KMS-11 (cell line): ENCODE measurements at regions not wholly inside any gene's neighbourhood (a gene's known extent, or its start where the extent isn't known, plus 50 kb on each side); places are given as distances from the start of the nearest gene placed in this dataset.

Source experiments
- H2AFZ ChIP-seq: fragments of 200-600 bp; sonication (generic); 2 replicates; pipeline ENCODE4 v1.6.1; 2016; ENCODE audit warnings: antibody characterized with exemption, mixed run types, low read depth
- H3K27ac ChIP-seq: fragments of 200-600 bp; sonication (generic); 2 replicates; pipeline ENCODE4 v1.6.1; 2016; ENCODE audit warnings: mild to moderate bottlenecking, mixed run types
- H3K27me3 ChIP-seq: fragments of 200-600 bp; sonication (generic); 2 replicates; pipeline ENCODE4 v1.6.1; 2017; ENCODE audit warnings: mild to moderate bottlenecking, low read depth, mixed run types, moderate library complexity; ENCODE audit not compliant: insufficient read depth
- H3K36me3 ChIP-seq: fragments of 200-600 bp; sonication (generic); 2 replicates; pipeline ENCODE4 v1.6.1; 2017; ENCODE audit warnings: mild to moderate bottlenecking, mixed run types; ENCODE audit not compliant: insufficient read depth
- H3K4me1 ChIP-seq: fragments of 200-600 bp; sonication (generic); 2 replicates; pipeline ENCODE4 v1.6.1; 2016; ENCODE audit warnings: mild to moderate bottlenecking, low read depth, mixed run types; ENCODE audit not compliant: poor library complexity, severe bottlenecking
- H3K4me2 ChIP-seq: fragments of 200-600 bp; sonication (generic); 2 replicates; pipeline ENCODE4 v1.7.0; 2016; ENCODE audit warnings: mild to moderate bottlenecking, mixed run types
- H3K4me3 ChIP-seq: fragments of 200-600 bp; sonication (generic); IDR thresholded peaks from 2 replicates; pipeline ENCODE4 v1.6.1; 2017; ENCODE audit warnings: low read depth, low read length, mixed read lengths; ENCODE audit not compliant: insufficient read depth
- H3K79me2 ChIP-seq: fragments of 200-600 bp; sonication (generic); 2 replicates; pipeline ENCODE4 v1.6.1; 2016; ENCODE audit warnings: low read depth, mixed run types; ENCODE audit not compliant: insufficient read depth
- H3K9ac ChIP-seq: fragments of 200-600 bp; sonication (generic); 2 replicates; pipeline ENCODE4 v1.6.1; 2016; ENCODE audit warnings: mild to moderate bottlenecking, mixed run types
- H4K20me1 ChIP-seq: fragments of 200-600 bp; sonication (generic); 2 replicates; pipeline ENCODE4 v1.6.1; 2016; ENCODE audit warnings: mild to moderate bottlenecking, mixed run types; ENCODE audit not compliant: insufficient read depth
- TF ChIP-seq, protein P1 (sequence below): fragments of 200-600 bp; sonication (generic); conservative IDR thresholded peaks from 2 replicates; pipeline ENCODE4 v1.6.1; 2017; ENCODE audit warnings: low read depth, mild to moderate bottlenecking, antibody characterized with exemption, low read length, moderate library complexity, mixed read lengths

DNA sequence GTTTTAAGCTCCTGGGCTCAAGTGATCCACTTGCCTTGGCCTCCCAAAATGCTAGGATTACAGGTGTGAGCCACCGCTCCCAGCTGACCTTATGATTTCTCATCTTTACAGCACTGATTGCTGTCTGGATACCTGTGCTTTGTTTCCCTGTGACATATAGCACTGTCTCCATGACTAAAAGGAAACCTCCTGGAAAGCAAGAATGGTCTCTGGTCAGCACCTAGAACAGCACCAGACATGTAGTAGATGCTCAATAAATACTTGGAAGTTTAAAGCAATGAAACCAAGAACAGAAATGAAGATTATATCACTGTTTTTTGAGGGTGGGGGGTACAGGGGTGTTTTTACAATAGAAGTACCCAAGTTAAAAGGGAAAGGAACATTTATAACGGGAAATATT lies 156.8 kb upstream of the ADAMTS9 start:
- Histone ChIP-seq H3K4me2 (no peak overlapping the region), H3K9ac (no peak overlapping the region), H2AFZ (no peak overlapping the region), H3K27me3 (no peaks in the 10 kb centered on the region), H3K4me1 (peaks cover 19% of the 10 kb centered on the region), H3K27ac (no peak overlapping the region), H3K79me2 (no peaks in the 10 kb centered on the region), H3K4me3 (no peak overlapping the region), H3K36me3 (no peaks in the 10 kb centered on the region), H4K20me1 (no peaks in the 10 kb centered on the region)
- TF ChIP-seq, protein P1, sequence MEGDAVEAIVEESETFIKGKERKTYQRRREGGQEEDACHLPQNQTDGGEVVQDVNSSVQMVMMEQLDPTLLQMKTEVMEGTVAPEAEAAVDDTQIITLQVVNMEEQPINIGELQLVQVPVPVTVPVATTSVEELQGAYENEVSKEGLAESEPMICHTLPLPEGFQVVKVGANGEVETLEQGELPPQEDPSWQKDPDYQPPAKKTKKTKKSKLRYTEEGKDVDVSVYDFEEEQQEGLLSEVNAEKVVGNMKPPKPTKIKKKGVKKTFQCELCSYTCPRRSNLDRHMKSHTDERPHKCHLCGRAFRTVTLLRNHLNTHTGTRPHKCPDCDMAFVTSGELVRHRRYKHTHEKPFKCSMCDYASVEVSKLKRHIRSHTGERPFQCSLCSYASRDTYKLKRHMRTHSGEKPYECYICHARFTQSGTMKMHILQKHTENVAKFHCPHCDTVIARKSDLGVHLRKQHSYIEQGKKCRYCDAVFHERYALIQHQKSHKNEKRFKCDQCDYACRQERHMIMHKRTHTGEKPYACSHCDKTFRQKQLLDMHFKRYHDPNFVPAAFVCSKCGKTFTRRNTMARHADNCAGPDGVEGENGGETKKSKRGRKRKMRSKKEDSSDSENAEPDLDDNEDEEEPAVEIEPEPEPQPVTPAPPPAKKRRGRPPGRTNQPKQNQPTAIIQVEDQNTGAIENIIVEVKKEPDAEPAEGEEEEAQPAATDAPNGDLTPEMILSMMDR, result no peak

DNA sequence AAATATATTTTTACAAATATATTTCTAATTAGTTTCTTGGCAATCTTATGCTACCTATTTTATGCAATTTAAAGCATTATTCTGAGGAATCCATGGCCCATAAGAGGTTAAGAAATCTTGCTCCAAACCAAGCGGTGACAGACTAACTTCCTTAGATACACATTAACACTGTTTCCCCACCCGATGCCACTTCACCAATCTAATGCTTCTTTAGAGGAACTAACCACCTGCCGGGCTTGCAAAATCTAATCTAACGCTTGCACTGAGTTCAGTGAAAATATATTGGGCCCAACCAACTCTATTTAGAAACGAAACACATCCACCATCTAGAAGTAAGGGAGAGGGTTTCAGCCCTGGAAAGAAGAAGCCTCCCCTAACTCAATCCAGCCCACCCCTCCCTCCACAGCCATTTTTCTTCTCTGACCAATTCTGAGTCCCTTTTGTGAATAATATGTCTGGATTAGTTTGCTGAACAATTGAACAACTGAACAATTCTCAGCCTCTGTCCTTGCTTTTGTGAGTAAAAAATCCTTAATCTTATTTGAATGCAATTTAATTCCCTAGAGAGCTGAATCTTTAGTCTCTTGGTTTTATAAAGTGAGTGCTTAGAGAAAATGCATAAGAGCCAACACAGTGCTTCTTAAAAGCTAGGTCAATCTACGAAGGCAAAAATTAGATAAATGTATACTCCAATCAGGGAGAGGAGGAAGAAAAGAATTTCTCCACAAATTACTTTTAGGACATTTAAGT lies 150.4 kb upstream of the ADAMTS9 start:
- Histone ChIP-seq H3K4me3 (no peak overlapping the region), H3K27me3 (no peaks in the 10 kb centered on the region), H3K4me2 (no peak overlapping the region), H3K36me3 (no peaks in the 10 kb centered on the region), H4K20me1 (no peaks in the 10 kb centered on the region), H3K4me1 (peaks cover 18% of the 10 kb centered on the region), H3K27ac (no peak overlapping the region), H2AFZ (no peak overlapping the region), H3K9ac (no peak overlapping the region), H3K79me2 (no peaks in the 10 kb centered on the region)
- TF ChIP-seq, protein P1, result no peak

DNA sequence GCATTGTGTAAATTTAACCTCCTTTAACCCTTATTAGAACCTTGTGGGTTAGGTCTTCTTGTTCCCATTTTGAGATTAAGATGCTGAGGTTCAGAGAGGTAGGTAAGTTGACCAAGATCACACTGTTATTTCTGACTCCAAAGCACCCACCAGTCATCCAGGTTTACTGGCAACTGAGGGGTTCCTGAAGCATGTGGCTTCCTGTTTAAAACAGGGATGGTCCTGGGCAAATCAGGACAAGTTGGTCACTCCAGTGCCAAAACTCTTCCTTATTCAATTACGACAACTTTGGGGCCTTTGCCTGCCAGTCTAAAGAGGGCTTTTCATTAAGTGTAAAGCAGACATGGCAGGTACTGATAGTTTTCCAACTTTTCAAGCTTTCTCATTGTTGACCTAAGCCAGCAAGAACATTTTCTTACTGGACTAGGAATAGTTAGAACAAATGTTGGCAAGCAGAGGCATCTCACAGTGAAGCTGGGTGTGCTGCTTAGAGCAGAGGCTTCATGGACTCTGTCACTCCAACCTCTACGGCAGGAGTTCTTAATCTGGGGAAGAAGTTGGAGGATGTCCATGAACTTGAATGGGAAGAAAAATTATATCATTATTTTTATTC lies 149.4 kb upstream of the ADAMTS9 start:
- no peak overlapping the region for H2AFZ ChIP-seq
- no peak overlapping the region for H3K4me3 ChIP-seq
- H3K27ac ChIP-seq, result no peak overlapping the region
- TF ChIP-seq, protein P1, result no peak
- H4K20me1 ChIP-seq, result no peaks in the 10 kb centered on the region
- no peak overlapping the region for H3K4me2 ChIP-seq
- no peak overlapping the region for H3K9ac ChIP-seq
- H3K79me2 ChIP-seq, result no peaks in the 10 kb centered on the region
- H3K4me1 ChIP-seq, result peaks cover 9% of the 10 kb centered on the region
- no peaks in the 10 kb centered on the region for H3K27me3 ChIP-seq
- no peaks in the 10 kb centered on the region for H3K36me3 ChIP-seq

DNA sequence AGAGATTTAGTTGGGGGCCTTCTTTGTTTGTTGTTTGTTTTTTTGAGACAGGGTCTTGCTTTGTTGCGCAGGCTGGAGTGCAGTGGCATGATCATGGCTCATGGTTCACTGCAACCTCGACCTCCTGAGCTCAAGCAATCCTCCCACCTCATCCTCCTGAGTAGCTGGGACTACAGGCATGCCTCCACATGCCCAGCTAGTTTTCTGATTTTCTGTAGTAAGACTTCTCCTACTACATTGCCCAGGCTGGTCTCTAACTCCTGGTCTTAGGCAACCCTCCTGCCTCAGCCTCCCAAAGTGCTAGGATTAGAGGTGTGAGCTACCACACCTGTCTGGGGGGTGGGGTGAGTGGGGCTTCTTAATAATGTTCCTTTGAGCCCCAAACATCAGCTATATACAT lies 148.3 kb upstream of the ADAMTS9 start:
- Histone ChIP-seq H3K36me3 (no peaks in the 10 kb centered on the region), H3K79me2 (no peaks in the 10 kb centered on the region), H4K20me1 (no peaks in the 10 kb centered on the region), H3K27ac (no peak overlapping the region), H3K4me1 (no peaks in the 10 kb centered on the region), H3K4me2 (no peak overlapping the region), H3K9ac (no peak overlapping the region), H3K4me3 (no peak overlapping the region), H3K27me3 (no peaks in the 10 kb centered on the region), H2AFZ (no peak overlapping the region)
- TF ChIP-seq, protein P1, result no peak
